H9 (cell line): ENCODE measurements at regions not wholly inside any gene's neighbourhood (a gene's known extent, or its start where the extent isn't known, plus 50 kb on each side); places are given as distances from the start of the nearest gene placed in this dataset.

Source experiments
- DNase-seq: peaks from one replicate; pipeline ENCODE4 v3.0.0-alpha.2; 2017
- H2AFZ ChIP-seq: one replicate; pipeline ENCODE4 v1.6.1; 2013; ENCODE audit warnings: mild to moderate bottlenecking, low read length, control low read depth, moderate library complexity
- H2AK5ac ChIP-seq: 2 replicates; pipeline ENCODE4 v1.6.1; 2013; ENCODE audit warnings: low read length, control low read depth, mixed read lengths; ENCODE audit not compliant: insufficient read length
- H2BK120ac ChIP-seq: one replicate; pipeline ENCODE4 v1.6.1; 2013; ENCODE audit warnings: low read depth, mild to moderate bottlenecking, low read length, control low read depth, inconsistent platforms; ENCODE audit not compliant: poor library complexity, severe bottlenecking
- H2BK12ac ChIP-seq: 2 replicates; pipeline ENCODE4 v1.6.1; 2013; ENCODE audit warnings: low read length, control low read depth, mixed read lengths, low read depth; ENCODE audit not compliant: insufficient read length
- H2BK15ac ChIP-seq: 2 replicates; pipeline ENCODE4 v1.6.1; 2013; ENCODE audit warnings: low read depth, low read length, control low read depth
- H2BK20ac ChIP-seq: one replicate; pipeline ENCODE4 v1.6.1; 2013; ENCODE audit warnings: low read depth, mild to moderate bottlenecking, low read length, control low read depth, inconsistent platforms; ENCODE audit not compliant: poor library complexity, severe bottlenecking
- H2BK5ac ChIP-seq: 2 replicates; pipeline ENCODE4 v1.6.1; 2013; ENCODE audit warnings: low read length, control low read depth, mixed read lengths; ENCODE audit not compliant: insufficient read length
- H3K14ac ChIP-seq: 2 replicates; pipeline ENCODE4 v1.6.1; 2013; ENCODE audit warnings: low read length, control low read depth; ENCODE audit not compliant: insufficient read depth
- H3K18ac ChIP-seq: 2 replicates; pipeline ENCODE4 v1.6.1; 2013; ENCODE audit warnings: low read depth, mild to moderate bottlenecking, mixed read lengths, low read length, control low read depth; ENCODE audit not compliant: insufficient read length
- H3K23ac ChIP-seq: 2 replicates; pipeline ENCODE4 v1.6.1; 2013; ENCODE audit warnings: low read length, control low read depth, mixed read lengths, low read depth; ENCODE audit not compliant: insufficient read length
- H3K23me2 ChIP-seq: 2 replicates; pipeline ENCODE4 v1.6.1; 2013; ENCODE audit warnings: low read depth, mild to moderate bottlenecking, mixed read lengths, low read length, control low read depth; ENCODE audit not compliant: insufficient read length, poor library complexity, severe bottlenecking
- H3K27ac ChIP-seq: 2 replicates; pipeline ENCODE4 v1.5.1; 2013; ENCODE audit warnings: low read length, control low read depth, mixed read lengths, low read depth; ENCODE audit not compliant: insufficient read length
- H3K27me3 ChIP-seq: 2 replicates; pipeline ENCODE4 v1.6.1; 2013; ENCODE audit warnings: low read length, control low read depth, inconsistent platforms; ENCODE audit not compliant: insufficient read depth
- H3K4ac ChIP-seq: 2 replicates; pipeline ENCODE4 v1.6.1; 2013; ENCODE audit warnings: low read depth, mild to moderate bottlenecking, control low read depth, inconsistent platforms, low read length, moderate library complexity
- H3K4me1 ChIP-seq: 2 replicates; pipeline ENCODE4 v1.6.1; 2013; ENCODE audit warnings: low read length, control low read depth, inconsistent platforms; ENCODE audit not compliant: insufficient read depth
- H3K4me2 ChIP-seq: 2 replicates; pipeline ENCODE4 v1.6.1; 2013; ENCODE audit warnings: low read length, control low read depth, mixed read lengths; ENCODE audit not compliant: insufficient read length, insufficient read depth
- H3K56ac ChIP-seq: 2 replicates; pipeline ENCODE4 v1.6.1; 2013; ENCODE audit warnings: low read depth, mild to moderate bottlenecking, mixed read lengths, low read length, control low read depth; ENCODE audit not compliant: insufficient read length
- H3K79me1 ChIP-seq: 2 replicates; pipeline ENCODE4 v1.6.1; 2013; ENCODE audit warnings: low read depth, mild to moderate bottlenecking, moderate library complexity, low read length, control low read depth, inconsistent platforms; ENCODE audit not compliant: insufficient read depth, poor library complexity, severe bottlenecking
- H3K79me2 ChIP-seq: 2 replicates; pipeline ENCODE4 v1.6.1; 2013; ENCODE audit warnings: low read length, control low read depth, inconsistent platforms; ENCODE audit not compliant: insufficient read depth
- H3K9ac ChIP-seq: 2 replicates; pipeline ENCODE4 v1.6.1; 2013; ENCODE audit warnings: low read length, control low read depth, mixed read lengths; ENCODE audit not compliant: insufficient read length; ENCODE audit errors: extremely low read depth
- H3K9me3 ChIP-seq: one replicate; pipeline ENCODE4 v1.6.1; 2013; ENCODE audit warnings: low read depth, low read length, inconsistent platforms; ENCODE audit not compliant: control insufficient read depth
- H3T11ph ChIP-seq: one replicate; pipeline ENCODE4 v1.6.1; 2013; ENCODE audit warnings: mild to moderate bottlenecking, low read length, control low read depth, inconsistent platforms
- H4K20me1 ChIP-seq: one replicate; pipeline ENCODE4 v1.6.1; 2013; ENCODE audit not compliant: control insufficient read depth, insufficient read length, insufficient read depth
- H4K5ac ChIP-seq: 2 replicates; pipeline ENCODE4 v1.6.1; 2013; ENCODE audit warnings: low read depth, mild to moderate bottlenecking, mixed read lengths, low read length, control low read depth; ENCODE audit not compliant: insufficient read length
- H4K8ac ChIP-seq: replicated peaks from 2 replicates; pipeline ENCODE4 v1.6.1; 2013; ENCODE audit warnings: low read length, control low read depth, mixed read lengths, low read depth; ENCODE audit not compliant: insufficient read length
- H4K91ac ChIP-seq: 2 replicates; pipeline ENCODE4 v1.6.1; 2013; ENCODE audit warnings: low read depth, mild to moderate bottlenecking, moderate library complexity, mixed read lengths, low read length, control low read depth; ENCODE audit not compliant: insufficient read length
- H3K27ac Mint-ChIP-seq, 3 experiments: 2 replicates in 2 of 3; 3 replicates in 1 of 3; pipeline ENCODE4 v1.8.0; 2020 to 2021; ENCODE audit warnings: mixed read lengths in 3 of 3, mild to moderate bottlenecking in 1 of 3, moderate library complexity in 1 of 3
- H3K27me3 Mint-ChIP-seq: 2 replicates; pipeline ENCODE4 v1.8.0; 2021; ENCODE audit warnings: low read depth, mild to moderate bottlenecking, moderate library complexity, mixed read lengths
- H3K36me3 Mint-ChIP-seq, 3 experiments: 2 replicates in 2 of 3; 3 replicates in 1 of 3; pipeline ENCODE4 v1.8.0; 2020 to 2021; ENCODE audit warnings: low read depth in 3 of 3, mixed read lengths in 3 of 3; ENCODE audit not compliant: insufficient read depth in 1 of 3
- H3K4me1 Mint-ChIP-seq, 2 experiments: 2 replicates each; pipeline ENCODE4 v1.8.0; 2020; ENCODE audit warnings: mixed read lengths in 2 of 2
- H3K4me3 Mint-ChIP-seq, 2 experiments: 2 replicates in 1 of 2; 3 replicates in 1 of 2; pipeline ENCODE4 v1.8.0; 2020 to 2021; ENCODE audit warnings: mild to moderate bottlenecking in 2 of 2, mixed read lengths in 2 of 2, moderate library complexity in 1 of 2
- H3K9me3 Mint-ChIP-seq, 2 experiments: 2 replicates in 1 of 2; 3 replicates in 1 of 2; pipeline ENCODE4 v1.8.0; 2020; ENCODE audit warnings: mild to moderate bottlenecking in 2 of 2, mixed read lengths in 2 of 2, moderate library complexity in 1 of 2
- WGBS: extraction: QIAGEN DNeasy Blood & Tissue Kit; methylation state at CpG from one replicate; pipeline ENCODE4 v1.1.7; 2013; ENCODE audit warnings: missing lambda C conversion rate, low lambda C conversion rate, mixed read lengths; ENCODE audit not compliant: insufficient read length; ENCODE audit errors: extremely low coverage; 5-methylcytosine and 5-hydroxymethylcytosine counted together
- TF ChIP-seq, protein P1 (sequence below): fragments of 200-600 bp; sonication (generic); conservative IDR thresholded peaks from 3 replicates; pipeline ENCODE4 v1.8.0; 2021; ENCODE audit warnings: antibody characterized with exemption, mild to moderate bottlenecking

DNA sequence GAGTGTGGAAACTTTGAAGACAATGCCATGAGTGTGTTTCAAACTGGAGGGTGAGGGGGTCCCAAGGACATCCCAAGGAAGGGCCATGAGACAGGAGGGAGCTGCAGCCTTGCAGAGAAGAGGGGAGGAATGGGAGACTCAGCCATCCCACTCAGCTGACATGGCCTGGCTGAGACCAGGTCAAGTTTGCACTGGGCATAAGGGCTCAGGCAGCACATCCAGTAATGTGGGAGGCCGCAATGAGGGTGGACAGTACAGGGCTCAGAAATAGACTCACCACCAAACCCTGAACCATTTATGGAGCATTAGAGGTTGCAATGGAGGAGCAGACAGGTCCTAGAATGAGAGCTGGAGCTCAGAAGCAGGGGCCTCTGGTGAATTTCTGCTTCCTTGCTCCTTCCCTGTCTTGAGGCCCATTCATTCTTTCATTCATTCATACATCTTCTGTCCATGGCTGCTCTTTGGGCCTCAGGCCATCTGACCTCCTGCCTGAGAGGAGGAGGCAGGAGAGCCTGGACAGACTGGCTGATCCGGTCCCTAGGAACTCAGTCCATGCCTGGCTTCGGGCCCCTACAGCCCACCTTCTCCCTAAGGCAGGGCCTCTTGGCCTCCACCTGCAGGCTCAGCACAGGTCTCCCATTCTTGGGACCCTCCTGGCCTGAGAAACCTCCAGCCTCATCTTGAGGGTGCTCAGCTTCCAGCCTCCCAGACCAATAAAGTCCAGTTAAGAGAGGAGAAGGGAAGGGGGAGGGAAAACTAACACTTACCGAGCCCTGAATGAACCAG is 70.5 kb upstream of the CDH5 start:
- Histone ChIP-seq H3K4me2 (no peak overlapping the region), H2AFZ (no peak overlapping the region), H3K27me3 (no peaks in the 10 kb centered on the region), H2BK120ac (no peak overlapping the region), H3K9me3 (no peaks in the 10 kb centered on the region), H3K23ac (no peak overlapping the region), H3K56ac (no peak overlapping the region), H3K18ac (no peak overlapping the region), H2BK12ac (no peak overlapping the region), H3K9ac (no peak overlapping the region), H3K4me1 (no peaks in the 10 kb centered on the region), H4K5ac (no peak overlapping the region), H4K20me1 (peaks cover 3% of the 10 kb centered on the region), H3K14ac (no peak overlapping the region; the same call in 1 of the 2 replicates), H3K79me2 (no peaks in the 10 kb centered on the region), H2BK5ac (no peak overlapping the region), H3T11ph (no peak overlapping the region), H3K27ac (no peak overlapping the region), H4K8ac (no peak overlapping the region), H2BK20ac (no peak overlapping the region), H4K91ac (no peak overlapping the region), H2AK5ac (no peak overlapping the region), H3K4ac (no peak overlapping the region), H3K23me2 (no peaks in the 10 kb centered on the region), H3K79me1 (no peaks in the 10 kb centered on the region), H2BK15ac (no peak overlapping the region)
- H3K4me3 Mint-ChIP-seq, result no peak overlapping the region
- no peaks in the 10 kb centered on the region; a peak in 1 of 7 replicates for H3K36me3 Mint-ChIP-seq
- TF ChIP-seq, protein P1, sequence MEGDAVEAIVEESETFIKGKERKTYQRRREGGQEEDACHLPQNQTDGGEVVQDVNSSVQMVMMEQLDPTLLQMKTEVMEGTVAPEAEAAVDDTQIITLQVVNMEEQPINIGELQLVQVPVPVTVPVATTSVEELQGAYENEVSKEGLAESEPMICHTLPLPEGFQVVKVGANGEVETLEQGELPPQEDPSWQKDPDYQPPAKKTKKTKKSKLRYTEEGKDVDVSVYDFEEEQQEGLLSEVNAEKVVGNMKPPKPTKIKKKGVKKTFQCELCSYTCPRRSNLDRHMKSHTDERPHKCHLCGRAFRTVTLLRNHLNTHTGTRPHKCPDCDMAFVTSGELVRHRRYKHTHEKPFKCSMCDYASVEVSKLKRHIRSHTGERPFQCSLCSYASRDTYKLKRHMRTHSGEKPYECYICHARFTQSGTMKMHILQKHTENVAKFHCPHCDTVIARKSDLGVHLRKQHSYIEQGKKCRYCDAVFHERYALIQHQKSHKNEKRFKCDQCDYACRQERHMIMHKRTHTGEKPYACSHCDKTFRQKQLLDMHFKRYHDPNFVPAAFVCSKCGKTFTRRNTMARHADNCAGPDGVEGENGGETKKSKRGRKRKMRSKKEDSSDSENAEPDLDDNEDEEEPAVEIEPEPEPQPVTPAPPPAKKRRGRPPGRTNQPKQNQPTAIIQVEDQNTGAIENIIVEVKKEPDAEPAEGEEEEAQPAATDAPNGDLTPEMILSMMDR, result no peak
- H3K9me3 Mint-ChIP-seq, result no peaks in the 10 kb centered on the region
- no peaks in the 10 kb centered on the region for H3K4me1 Mint-ChIP-seq
- H3K27ac Mint-ChIP-seq, result no peak overlapping the region
- DNase-seq, result peak; percentile 14
- WGBS, result no CpG with 5 or more reads among the region's 4 CpGs
- peaks cover 15% of the 10 kb centered on the region for H3K27me3 Mint-ChIP-seq
